ENCODE measurements at regions not wholly inside any gene's neighbourhood (a gene's known extent, or its start where the extent isn't known, plus 50 kb on each side); places are given as distances from the start of the nearest gene placed in this dataset.
"Not testable (repeated sequence)": the region's sequence is repeated elsewhere in the genome, so short reads cannot be mapped to it uniquely, and the experiment has no call there.

DNA sequence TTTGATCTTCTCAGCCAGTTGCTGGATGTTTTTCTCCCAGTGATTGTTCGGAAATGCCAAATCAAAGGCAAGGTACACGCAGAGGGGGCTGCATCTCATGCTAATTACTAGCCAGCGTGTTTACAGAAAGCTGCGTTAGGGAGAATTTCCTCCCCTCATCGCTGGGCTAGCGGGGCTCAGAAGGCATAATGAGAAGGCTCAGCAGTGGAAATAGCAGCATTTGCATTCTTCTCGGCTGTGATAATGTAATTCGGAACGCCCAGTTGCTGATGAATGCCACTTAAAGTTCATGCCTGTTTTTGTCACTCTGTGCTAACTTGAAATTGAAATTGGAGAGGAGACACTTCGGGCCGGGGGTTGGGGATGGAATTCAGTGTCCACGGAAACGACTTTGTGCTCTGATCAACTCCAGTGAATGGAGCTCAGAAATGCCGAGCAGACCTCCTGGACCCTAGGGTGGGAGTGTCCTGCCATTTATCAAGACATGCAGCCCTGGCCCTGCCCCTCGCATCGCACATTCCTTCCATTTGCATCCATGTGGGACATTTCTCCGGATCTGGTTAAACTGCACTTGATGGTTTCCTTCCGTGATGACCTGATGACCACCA, 313.4 kb upstream of the C1orf174 start:
- DNase-seq (ENCODE audit: low read depth in 2 of 3, low spot score in 1 of 3) = no peak

DNA sequence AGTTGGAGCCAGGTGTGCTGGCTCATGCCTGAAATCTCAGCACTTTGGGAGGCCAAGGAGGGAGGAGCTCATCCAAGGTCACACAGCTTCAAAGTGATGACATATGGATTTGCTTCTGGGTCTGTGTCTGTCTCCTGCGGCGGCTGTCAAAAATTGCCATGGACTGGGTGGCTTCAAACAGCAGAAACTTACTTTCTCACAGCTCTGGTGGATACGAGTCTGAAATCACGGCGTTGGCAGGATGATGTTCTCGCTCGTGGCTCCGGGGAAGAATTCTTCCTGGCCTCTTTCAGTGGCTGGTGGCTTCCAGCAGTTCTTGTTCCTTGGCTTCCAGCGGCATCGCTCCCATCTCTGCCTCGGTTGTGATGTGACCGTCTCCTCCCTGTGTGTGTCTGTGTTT, 314.8 kb upstream of the C1orf174 start:
- DNase-seq (ENCODE audit: low read depth in 2 of 3, low spot score in 1 of 3) = no peak

GRCh38 chr1:4215391-4215790, 315.3 kb upstream of the C1orf174 start:
- no peak for DNase-seq (ENCODE audit: low read depth in 2 of 3, low spot score in 1 of 3)

DNA sequence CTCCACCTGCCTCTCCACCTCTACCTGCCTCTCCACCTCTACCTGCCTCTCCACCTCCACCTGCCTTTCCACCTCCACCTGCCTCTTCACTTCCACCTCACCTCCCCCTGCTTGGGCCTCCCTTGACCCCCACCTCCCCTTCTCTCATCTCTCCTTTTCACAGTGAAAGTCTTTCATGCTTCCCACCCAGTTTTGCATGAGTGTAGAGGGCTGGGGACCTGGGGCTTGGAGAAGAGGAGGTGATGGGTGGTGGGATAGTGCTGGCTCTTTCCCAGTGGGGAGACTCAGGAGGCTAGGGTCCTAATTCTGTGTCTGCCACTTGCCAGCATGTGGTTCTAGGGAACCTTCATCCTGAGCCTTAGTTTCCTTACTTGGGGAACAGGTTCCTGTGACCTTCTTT, 316.2 kb upstream of the C1orf174 start:
- DNase-seq (ENCODE audit: low read depth in 2 of 3, low spot score in 1 of 3) = no peak

GRCh38 chr1:4218619-4219018, 318.5 kb upstream of the C1orf174 start:
- no peak for DNase-seq (ENCODE audit: low read depth in 2 of 3, low spot score in 1 of 3)

- DNase-seq (ENCODE audit: low read depth in 2 of 3, low spot score in 1 of 3) = no peak
Measured at GRCh38 chr1:4219111-4219510, 319.0 kb upstream of the C1orf174 start.

DNA sequence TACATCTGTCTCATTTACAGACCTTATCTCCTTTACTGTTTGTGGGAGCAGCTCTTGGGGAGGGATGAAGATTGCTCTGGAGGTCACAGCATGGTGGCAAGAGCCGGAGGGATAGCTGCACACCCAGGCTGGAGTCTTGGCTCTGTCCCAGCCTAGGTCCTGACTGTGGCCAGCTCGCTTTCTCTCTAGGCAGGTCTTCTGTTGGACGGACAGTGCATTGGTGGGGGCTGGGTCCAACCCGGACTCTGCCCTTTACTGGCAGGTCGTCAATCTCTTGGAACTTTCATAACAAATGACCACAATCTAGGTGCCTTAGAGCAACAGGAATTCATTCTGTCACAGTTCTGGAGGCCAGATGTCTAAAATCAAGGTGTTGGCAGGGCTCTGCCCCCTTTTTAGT, 319.8 kb upstream of the C1orf174 start:
- no peak for DNase-seq (ENCODE audit: low read depth in 2 of 3, low spot score in 1 of 3)

- DNase-seq (ENCODE audit: low read depth in 2 of 3, low spot score in 1 of 3) = no peak
Measured at GRCh38 chr1:4220362-4220761, 320.3 kb upstream of the C1orf174 start.

- DNase-seq (ENCODE audit: low read depth in 2 of 3, low spot score in 1 of 3) = no peak
Measured at GRCh38 chr1:4221107-4221506, 321.0 kb upstream of the C1orf174 start.

DNA sequence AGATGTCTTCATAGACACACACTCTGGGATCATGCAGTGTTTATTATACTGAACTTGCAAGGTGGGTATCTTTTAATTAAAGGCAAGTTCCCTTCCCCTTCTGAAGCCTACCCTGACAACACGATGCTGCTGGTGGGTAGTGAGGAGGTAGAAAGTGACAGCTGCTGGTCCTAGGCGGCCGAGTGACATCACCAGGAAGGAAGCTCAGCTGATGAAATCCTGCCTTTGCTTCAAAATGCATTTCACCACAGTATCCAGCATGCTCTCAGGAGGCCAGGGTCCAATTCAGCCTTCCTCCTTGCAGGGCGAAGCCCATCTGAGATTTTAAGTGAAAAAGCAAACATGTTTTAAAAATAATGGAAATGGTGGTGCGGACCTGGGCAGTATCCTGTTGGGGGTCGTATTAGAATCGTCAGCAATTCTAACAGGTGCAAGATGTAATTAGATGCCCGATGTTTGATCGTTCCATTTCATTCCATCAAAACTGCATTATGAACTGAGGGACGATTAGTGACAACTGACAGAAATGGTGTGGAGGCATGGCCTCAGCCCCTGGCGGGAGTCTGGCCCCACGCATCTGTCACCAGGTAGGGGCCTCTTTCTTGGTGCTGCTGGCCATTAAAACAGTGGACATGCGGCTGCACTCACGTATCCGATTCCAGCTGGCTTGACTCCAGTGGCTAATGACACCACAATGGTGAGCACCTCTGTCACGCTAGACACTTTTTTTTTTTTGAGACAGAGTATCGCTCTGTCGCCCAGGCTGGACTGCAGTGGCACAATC, 324.8 kb upstream of the C1orf174 start:
- DNase-seq (ENCODE audit: low read depth in 2 of 3, low spot score in 1 of 3) = no peak

DNA sequence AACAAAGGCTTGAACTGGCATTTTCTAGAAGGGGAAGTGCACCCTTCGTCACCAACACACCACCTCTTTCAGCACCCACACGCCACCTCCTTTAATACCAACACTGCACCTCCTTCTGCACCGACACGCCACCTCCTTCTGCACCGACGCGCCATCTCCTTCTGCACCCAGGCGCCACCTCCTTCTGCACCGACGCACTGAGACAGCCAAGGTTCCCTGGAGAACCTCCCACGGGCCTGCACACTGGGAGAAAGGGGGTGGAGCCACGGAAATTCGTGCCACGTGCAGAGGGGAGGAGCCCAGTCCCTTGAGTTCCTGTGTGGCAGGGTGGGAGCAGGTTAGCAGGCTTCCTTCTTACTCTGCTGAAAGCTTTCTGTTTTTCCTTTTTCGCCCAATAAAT, 327.9 kb upstream of the C1orf174 start:
- no peak for DNase-seq (ENCODE audit: low read depth in 2 of 3, low spot score in 1 of 3)

GRCh38 chr1:4253935-4254334, 353.9 kb upstream of the C1orf174 start:
- DNase-seq (ENCODE audit: low read depth in 2 of 3, low spot score in 1 of 3) = no peak

DNA sequence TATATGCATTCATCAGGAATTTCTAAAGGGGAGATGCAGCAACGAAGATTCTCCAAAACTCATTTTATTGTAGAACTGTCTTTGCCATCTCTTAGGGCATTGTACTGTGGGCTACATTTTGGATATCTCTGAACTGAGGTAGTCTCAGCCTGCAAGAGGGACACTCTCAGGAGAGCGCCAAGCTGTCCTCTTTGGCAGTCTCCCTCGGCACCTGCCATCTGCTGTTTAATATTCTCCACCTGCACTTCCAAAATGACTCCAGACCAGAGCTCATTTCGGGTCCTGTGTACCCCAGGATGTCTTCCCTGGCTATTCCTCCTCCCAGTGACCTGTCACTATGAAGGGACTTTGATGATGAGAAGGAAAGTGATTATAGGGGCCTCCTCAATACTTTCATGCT, 356.3 kb upstream of the C1orf174 start:
- DNase-seq (ENCODE audit: low read depth in 2 of 3, low spot score in 1 of 3) = no peak

GRCh38 chr1:4258146-4258777, 358.2 kb upstream of the C1orf174 start:
- DNase-seq (ENCODE audit: low read depth in 2 of 3, low spot score in 1 of 3) = not testable (repeated sequence)

GRCh38 chr1:4261327-4261726, 361.3 kb upstream of the C1orf174 start:
- no peak for DNase-seq (ENCODE audit: low read depth in 2 of 3, low spot score in 1 of 3)

- no peak for DNase-seq (ENCODE audit: low read depth in 2 of 3, low spot score in 1 of 3)
Measured at GRCh38 chr1:4262665-4263064, 362.6 kb upstream of the C1orf174 start.

DNA sequence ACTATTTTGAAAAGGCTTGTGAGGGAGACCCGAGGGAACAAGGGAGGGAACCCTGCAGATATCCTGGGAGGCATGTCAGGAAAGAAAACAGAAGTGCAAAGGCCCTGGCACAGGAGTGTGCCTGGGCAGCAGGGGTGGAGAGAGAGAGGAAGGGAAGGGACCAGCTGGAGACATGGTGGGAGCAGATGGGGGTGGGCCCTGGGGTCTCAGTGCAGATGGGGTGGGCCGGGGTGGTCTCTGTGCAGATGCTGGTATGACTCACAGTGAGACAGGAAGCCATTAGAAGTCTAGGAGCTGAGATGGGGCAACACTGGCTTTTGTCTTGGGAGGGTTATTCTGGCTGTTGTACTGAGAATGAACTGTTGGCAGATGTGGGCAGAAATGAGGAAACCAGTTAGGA, 363.6 kb upstream of the C1orf174 start:
- DNase-seq (ENCODE audit: low read depth in 2 of 3, low spot score in 1 of 3) = no peak

GRCh38 chr1:4265836-4266235, 365.8 kb upstream of the C1orf174 start:
- no peak for DNase-seq (ENCODE audit: low read depth in 2 of 3, low spot score in 1 of 3)

- DNase-seq (ENCODE audit: low read depth in 2 of 3, low spot score in 1 of 3) = no peak
Measured at GRCh38 chr1:4267381-4268261, 367.5 kb upstream of the C1orf174 start.

GRCh38 chr1:4268262-4268888, 368.3 kb upstream of the C1orf174 start:
- DNase-seq (ENCODE audit: low read depth in 2 of 3, low spot score in 1 of 3) = no peak

DNA sequence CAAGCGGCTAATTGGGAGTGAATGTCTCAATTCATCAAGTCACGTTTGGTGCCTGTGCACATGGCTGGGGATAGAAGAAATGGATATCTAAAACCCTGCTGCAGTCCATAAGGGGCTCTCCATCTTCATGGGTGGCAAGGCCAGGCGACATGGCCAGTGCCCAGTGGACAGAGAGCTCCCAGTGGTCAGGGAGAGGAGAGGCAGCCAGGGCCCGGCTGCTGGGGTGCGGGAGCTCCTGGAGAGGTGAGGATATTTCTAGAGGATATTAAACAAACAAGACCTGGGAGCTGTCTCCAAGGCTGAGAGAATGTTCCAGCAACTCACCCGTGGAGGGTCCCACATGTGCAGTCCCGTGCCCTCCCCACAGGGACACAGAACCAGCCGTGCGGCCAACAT, 368.8 kb upstream of the C1orf174 start:
- DNase-seq (ENCODE audit: low read depth in 2 of 3, low spot score in 1 of 3) = no peak

Data from stimulated activated CD4-positive, alpha-beta T cell treated with anti-CD3 and anti-CD28 coated beads, Interleukin-12 subunit alpha, Interleukin-12 subunit beta, amount 100 ng/mL, for 48 hours (primary cell).